ENCODE measurements at regions not wholly inside any gene's neighbourhood (a gene's known extent, or its start where the extent isn't known, plus 50 kb on each side); places are given as distances from the start of the nearest gene placed in this dataset.

DNA sequence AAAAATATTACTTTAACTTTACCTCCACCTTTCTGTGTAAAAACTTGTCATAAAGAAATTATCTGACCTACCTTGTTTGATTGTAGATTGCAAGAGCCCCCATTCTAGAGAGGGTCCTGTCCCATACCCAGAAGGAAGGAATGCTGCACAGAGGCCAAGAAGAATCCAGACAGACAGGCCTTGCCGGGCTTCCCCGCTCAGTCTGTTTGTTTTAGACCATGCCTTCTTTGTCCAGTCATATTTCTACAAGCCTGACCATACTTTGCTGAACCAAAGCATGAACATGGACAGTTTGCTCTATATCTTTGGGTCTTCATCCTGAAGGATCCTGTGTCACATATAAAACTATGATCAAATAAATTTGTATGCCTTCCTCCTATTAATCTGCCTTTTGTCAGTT, 95.8 kb upstream of the MYCBP2 start:
- no peak for DNase-seq

- DNase-seq, result no peak
Observed at GRCh38 chr13:77417897-77418296, 91.0 kb upstream of the MYCBP2 start.

DNA sequence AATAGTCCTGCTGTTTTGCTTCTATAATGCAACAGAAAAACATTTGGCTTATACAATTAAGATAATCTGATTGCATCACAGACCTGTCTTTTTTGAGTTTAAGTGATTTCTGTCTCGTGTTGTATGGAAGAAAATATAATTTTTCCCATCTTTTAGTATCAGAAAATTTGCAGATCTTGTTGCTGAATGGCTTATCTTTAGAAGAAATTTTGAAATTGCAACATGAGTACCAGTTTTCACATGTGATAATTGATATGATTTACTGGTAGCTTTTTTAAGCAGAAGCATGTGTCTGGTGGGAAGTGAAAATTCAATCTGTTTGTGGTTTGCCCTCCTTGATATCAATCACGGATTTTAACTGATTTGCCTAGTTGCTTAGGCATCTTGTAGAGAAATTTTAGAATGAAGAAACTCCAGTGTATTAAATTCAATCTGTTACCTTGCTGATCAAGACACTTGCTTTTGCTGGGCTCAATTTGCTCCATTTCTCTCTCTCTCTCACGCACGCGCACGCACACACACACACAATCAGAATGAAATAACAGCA, 89.8 kb upstream of the MYCBP2 start:
- no peak for DNase-seq

- no peak for DNase-seq
Observed at GRCh38 chr13:77415253-77416071, 88.6 kb upstream of the MYCBP2 start.

DNA sequence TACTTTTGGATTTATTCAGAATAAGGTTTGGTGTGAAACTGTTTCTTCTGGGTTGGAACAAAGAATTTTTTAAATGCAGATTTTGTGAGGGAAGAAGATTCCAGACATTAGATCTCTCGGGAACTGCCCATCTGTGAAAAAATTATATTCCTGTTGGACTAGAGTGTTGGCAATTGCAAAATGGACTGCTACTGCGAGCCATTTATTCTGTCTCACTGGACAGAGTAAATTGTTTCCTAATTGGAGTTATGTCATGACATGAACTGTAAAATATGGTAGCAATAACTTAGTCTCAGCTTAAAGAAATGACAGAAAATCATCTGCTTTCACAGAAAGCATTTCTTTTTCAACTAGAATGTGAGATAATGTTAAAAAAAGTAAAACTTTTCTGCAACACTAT, 86.0 kb upstream of the MYCBP2 start:
- no peak for DNase-seq

GRCh38 chr13:77412116-77412635, 85.3 kb upstream of the MYCBP2 start:
- no peak for DNase-seq

DNA sequence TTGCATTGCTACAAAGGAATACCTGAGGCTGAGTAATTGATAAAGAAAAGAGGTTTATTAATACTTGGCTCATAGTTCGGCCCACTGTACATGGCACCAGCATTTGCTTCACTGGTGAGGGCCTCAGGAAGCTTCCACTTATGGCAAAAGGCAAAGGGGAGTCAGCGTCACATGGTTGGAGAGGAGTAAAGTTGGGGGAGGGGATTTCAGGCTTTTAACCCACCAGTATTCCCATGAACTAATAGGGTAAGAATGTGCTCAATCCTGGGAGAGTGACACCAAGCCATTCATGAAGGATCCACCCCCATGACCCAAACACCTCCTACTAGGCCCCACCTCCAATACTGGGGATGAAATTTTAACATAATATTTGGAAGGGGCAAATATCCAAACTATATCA, 82.5 kb upstream of the MYCBP2 start:
- DNase-seq, result no peak

GRCh38 chr13:77406644-77407440, 79.9 kb upstream of the MYCBP2 start:
- DNase-seq, result no peak

- DNase-seq, result no peak
Observed at GRCh38 chr13:77398825-77399620, 72.1 kb upstream of the MYCBP2 start.

GRCh38 chr13:77397636-77398035, 70.7 kb upstream of the MYCBP2 start:
- DNase-seq, result no peak

- DNase-seq, result no peak
Observed at GRCh38 chr13:77391475-77391874, 64.6 kb upstream of the MYCBP2 start.

GRCh38 chr13:77390391-77390790, 63.5 kb upstream of the MYCBP2 start:
- DNase-seq, result no peak

- no peak for DNase-seq
Observed at GRCh38 chr13:77389625-77390000, 62.7 kb upstream of the MYCBP2 start.

- DNase-seq, result no peak
Observed at GRCh38 chr13:77388944-77389624, 62.2 kb upstream of the MYCBP2 start.

GRCh38 chr13:77387607-77388200, 60.8 kb upstream of the MYCBP2 start:
- no peak for DNase-seq

DNA sequence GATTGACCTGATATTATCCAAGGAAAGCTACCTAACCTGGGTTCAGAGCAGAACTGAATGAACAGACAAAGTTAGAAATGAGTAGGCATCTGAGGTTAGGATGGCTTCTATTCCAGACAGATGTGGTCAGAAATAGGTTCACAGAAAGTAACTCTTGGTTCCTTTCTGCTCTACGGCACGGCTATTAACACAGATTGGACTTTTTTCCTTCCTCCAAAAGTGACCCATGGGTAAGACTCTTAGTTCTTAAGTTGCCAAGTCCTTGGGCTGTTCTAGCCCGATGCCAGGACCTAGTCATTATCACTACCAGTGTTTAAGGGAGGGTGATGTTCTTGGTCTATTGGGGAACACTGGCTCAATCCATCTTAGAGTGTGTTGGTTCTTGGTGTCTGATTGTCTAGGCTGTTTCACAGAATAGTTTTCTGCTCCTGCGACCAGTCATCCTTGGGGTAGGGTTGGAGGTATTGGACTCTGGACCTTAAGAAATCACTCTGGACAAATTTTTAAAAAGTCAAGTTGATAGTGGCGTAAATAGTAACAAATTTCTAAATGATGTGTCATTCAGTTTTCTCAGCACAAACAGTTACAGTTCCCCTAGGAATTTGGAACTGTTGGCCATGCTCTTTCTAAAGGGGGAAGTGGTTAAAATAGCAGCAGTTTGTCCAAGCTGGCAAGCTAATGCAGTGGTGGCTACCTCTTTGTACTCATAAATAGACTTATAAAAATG, 60.1 kb upstream of the MYCBP2 start:
- no peak for DNase-seq

- DNase-seq, result no peak
Observed at GRCh38 chr13:77386046-77386445, 59.2 kb upstream of the MYCBP2 start.

GRCh38 chr13:77384999-77385398, 58.1 kb upstream of the MYCBP2 start:
- no peak for DNase-seq

GRCh38 chr13:77383097-77383496, 56.2 kb upstream of the MYCBP2 start:
- DNase-seq, result no peak

- no peak for DNase-seq
Observed at GRCh38 chr13:77381059-77381458, 54.2 kb upstream of the MYCBP2 start.

GRCh38 chr13:77379508-77379907, 52.6 kb upstream of the MYCBP2 start:
- no peak for DNase-seq

Data from RPMI8226 (cell line).